H1 (cell line): ENCODE measurements at regions not wholly inside any gene's neighbourhood (a gene's known extent, or its start where the extent isn't known, plus 50 kb on each side); places are given as distances from the start of the nearest gene placed in this dataset.

Source experiments
- CTCF ChIA-PET: fragments of 300-600 bp; sonication (Branson Sonifier 250); formaldehyde crosslinking; loops from one replicate; lab custom pipeline; 2021; ENCODE audit not compliant: partially characterized antibody; lab: Charles Lee
- POLR2A ChIA-PET: fragments of 300-600 bp; sonication (Branson Sonifier 250); formaldehyde crosslinking; loops from one replicate; lab custom pipeline; 2021; ENCODE audit warnings: inconsistent platforms; ENCODE audit not compliant: partially characterized antibody; lab: Charles Lee
- DNase-seq, 2 experiments: peaks; one replicate each; pipeline versions ENCODE4 v3.0.0 to v3.0.0-alpha.2; 2010 to 2022; ENCODE audit warnings: low spot score in 2 of 2, low read depth in 1 of 2, mixed read lengths in 1 of 2
- FAIRE-seq: peaks from 2 replicates; lab custom pipeline; 2011; peaks lifted over from hg19 to GRCh38; lab: Jason Lieb, UNC
- H2AFZ ChIP-seq: 2 replicates; pipeline ENCODE4 v1.8.1; 2012; ENCODE audit warnings: low read length, inconsistent platforms
- H2AK5ac ChIP-seq: 2 replicates; pipeline ENCODE4 v1.6.1; 2013; ENCODE audit warnings: low read depth, low read length
- H2BK120ac ChIP-seq: replicated peaks from 2 replicates; pipeline ENCODE3; 2013; ENCODE audit warnings: low read depth, low read length, inconsistent platforms
- H2BK12ac ChIP-seq: 2 replicates; pipeline ENCODE4 v1.6.1; 2013; ENCODE audit warnings: low read depth, low read length
- H2BK15ac ChIP-seq: 2 replicates; pipeline ENCODE4 v1.6.1; 2013; ENCODE audit warnings: low read length
- H2BK20ac ChIP-seq: 2 replicates; pipeline ENCODE4 v1.6.1; 2013; ENCODE audit warnings: low read length
- H2BK5ac ChIP-seq: 2 replicates; pipeline ENCODE4 v1.6.1; 2013; ENCODE audit warnings: low read depth, low read length
- H3K14ac ChIP-seq: 2 replicates; pipeline ENCODE4 v1.6.1; 2013; ENCODE audit warnings: inconsistent platforms; ENCODE audit not compliant: insufficient read length
- H3K18ac ChIP-seq: 2 replicates; pipeline ENCODE4 v1.6.1; 2013; ENCODE audit warnings: low read length; ENCODE audit errors: extremely low read depth
- H3K23ac ChIP-seq: 2 replicates; pipeline ENCODE4 v1.6.1; 2013; ENCODE audit warnings: inconsistent platforms; ENCODE audit not compliant: insufficient read length
- H3K23me2 ChIP-seq: 2 replicates; pipeline ENCODE4 v1.6.1; 2013; ENCODE audit warnings: low read depth, low read length
- H3K27ac ChIP-seq: 2 replicates; pipeline ENCODE4 v1.6.1; 2011; ENCODE audit warnings: low read depth, low read length, inconsistent platforms
- H3K27me3 ChIP-seq, 4 experiments: replicated peaks in 1 of 4; 1 replicate in 1 of 4; 2 replicates in 3 of 4; pipeline versions ENCODE4 v1.6.1 to v1.8.1; 2011 to 2013; ENCODE audit warnings: low read length in 3 of 4, mild to moderate bottlenecking in 3 of 4, inconsistent platforms in 2 of 4, mixed read lengths in 2 of 4, moderate library complexity in 1 of 4; ENCODE audit not compliant: control insufficient read depth in 3 of 4, insufficient read depth in 3 of 4; ENCODE audit errors: extremely low read depth in 1 of 4
- H3K36me3 ChIP-seq, 4 experiments: 2 replicates each; pipeline versions ENCODE4 v1.6.1 to v1.8.1; 2011 to 2013; ENCODE audit warnings: mild to moderate bottlenecking in 4 of 4, low read length in 3 of 4, moderate library complexity in 2 of 4, control low read depth in 1 of 4, inconsistent platforms in 1 of 4; ENCODE audit not compliant: insufficient read depth in 4 of 4, control insufficient read depth in 2 of 4
- H3K4ac ChIP-seq: replicated peaks from 2 replicates; pipeline ENCODE3; 2013; ENCODE audit warnings: low read length, low read depth, mixed read lengths, inconsistent platforms; ENCODE audit not compliant: insufficient read length
- H3K4me1 ChIP-seq, 4 experiments: replicated peaks in 1 of 4; 1 replicate in 1 of 4; 2 replicates in 3 of 4; pipeline versions ENCODE4 v1.6.1 to v1.8.1; 2011 to 2013; ENCODE audit warnings: low read length in 3 of 4, inconsistent platforms in 2 of 4, mixed read lengths in 1 of 4; ENCODE audit not compliant: insufficient read depth in 4 of 4, control insufficient read depth in 3 of 4
- H3K4me2 ChIP-seq, 2 experiments: 2 replicates each; pipeline versions ENCODE4 v1.6.1 to v1.8.1; 2011 to 2013; ENCODE audit warnings: low read depth in 2 of 2, low read length in 2 of 2, control low read depth in 1 of 2, inconsistent platforms in 1 of 2, mild to moderate bottlenecking in 1 of 2; ENCODE audit not compliant: insufficient read depth in 1 of 2
- H3K4me3 ChIP-seq, 4 experiments: fragments of 200-600, 300-600 bp in 1 of 4; sonication (generic), shearing (Covaris generic), sonication (Bioruptor Twin) in 1 of 4; 2 replicates each; pipeline versions ENCODE4 v1.5.1 to v1.8.1; 2011 to 2016; ENCODE audit warnings: low read length in 4 of 4, low read depth in 3 of 4, control low read depth in 2 of 4, inconsistent platforms in 2 of 4, mild to moderate bottlenecking in 2 of 4, mixed read lengths in 1 of 4, moderate library complexity in 1 of 4; ENCODE audit not compliant: insufficient read depth in 2 of 4; ENCODE audit errors: extremely low read depth in 1 of 4
- H3K56ac ChIP-seq: replicated peaks from 2 replicates; pipeline ENCODE3; 2013; ENCODE audit warnings: low read depth, mild to moderate bottlenecking, mixed read lengths, low read length, inconsistent platforms; ENCODE audit not compliant: insufficient read length
- H3K79me1 ChIP-seq: 2 replicates; pipeline ENCODE4 v1.6.1; 2013; ENCODE audit warnings: low read depth, low read length, control low read depth
- H3K79me2 ChIP-seq, 2 experiments: 2 replicates each; pipeline versions ENCODE4 v1.6.1 to v1.8.1; 2012 to 2013; ENCODE audit warnings: low read length in 2 of 2, mild to moderate bottlenecking in 2 of 2, inconsistent platforms in 1 of 2; ENCODE audit not compliant: insufficient read depth in 2 of 2, control insufficient read depth in 1 of 2
- H3K9ac ChIP-seq, 4 experiments: replicated peaks in 1 of 4; 1 replicate in 1 of 4; 2 replicates in 3 of 4; pipeline versions ENCODE4 v1.6.1 to v1.8.1; 2011 to 2013; ENCODE audit warnings: low read depth in 3 of 4, low read length in 3 of 4, control low read depth in 2 of 4, mild to moderate bottlenecking in 2 of 4, moderate library complexity in 2 of 4, inconsistent platforms in 1 of 4; ENCODE audit errors: extremely low read depth in 1 of 4
- H3K9me3 ChIP-seq, 2 experiments: 2 replicates each; pipeline versions ENCODE4 v1.6.1 to v1.8.1; 2012 to 2013; ENCODE audit warnings: mild to moderate bottlenecking in 2 of 2, moderate library complexity in 2 of 2, control low read depth in 1 of 2, inconsistent platforms in 1 of 2, low read depth in 1 of 2, low read length in 1 of 2, mixed read lengths in 1 of 2; ENCODE audit not compliant: insufficient read depth in 2 of 2
- H4K20me1 ChIP-seq, 2 experiments: replicated peaks in 1 of 2; 2 replicates each; pipeline versions ENCODE3 to v1.8.1; 2011 to 2013; ENCODE audit warnings: inconsistent platforms in 2 of 2, low read length in 2 of 2, mild to moderate bottlenecking in 1 of 2; ENCODE audit not compliant: insufficient read depth in 2 of 2, control insufficient read depth in 1 of 2
- H4K5ac ChIP-seq: 2 replicates; pipeline ENCODE4 v1.6.1; 2013; ENCODE audit warnings: low read length, low read depth, mixed read lengths, inconsistent platforms; ENCODE audit not compliant: insufficient read length
- H4K8ac ChIP-seq: 2 replicates; pipeline ENCODE4 v1.8.0; 2013; ENCODE audit warnings: mild to moderate bottlenecking, moderate library complexity, low read length, inconsistent platforms; ENCODE audit not compliant: insufficient read depth; ENCODE audit errors: extremely low read depth
- H4K91ac ChIP-seq: replicated peaks from 2 replicates; pipeline ENCODE3; 2013; ENCODE audit warnings: low read length, mixed read lengths, inconsistent platforms; ENCODE audit not compliant: insufficient read length
- JUND ChIP-seq: IDR thresholded peaks from 2 replicates; pipeline ENCODE4 v1.6.1; 2011; ENCODE audit warnings: mild to moderate bottlenecking, improper control_type of control experiment, low read length
- NANOG ChIP-seq: IDR thresholded peaks from 2 replicates; pipeline ENCODE4 v1.6.1; 2011; ENCODE audit warnings: low read length, low read depth, mild to moderate bottlenecking, inconsistent platforms; ENCODE audit not compliant: insufficient read depth, poor library complexity, severe bottlenecking
- SP2 ChIP-seq: IDR thresholded peaks from 2 replicates; pipeline ENCODE4 v1.6.1; 2012; ENCODE audit warnings: mild to moderate bottlenecking, low read length, inconsistent platforms
- SRF ChIP-seq: IDR thresholded peaks from 2 replicates; pipeline ENCODE4 v1.6.1; 2011; ENCODE audit warnings: mild to moderate bottlenecking, low read depth, low read length, moderate library complexity
- WGBS, 2 experiments: shearing (Covaris generic) in 1 of 2; methylation state at CpG; one replicate each; pipeline versions ENCODE4 v1.1.6 to v1.1.7; 2013 to 2015; ENCODE audit warnings: low lambda C conversion rate in 2 of 2, mixed read lengths in 2 of 2, inconsistent platforms in 1 of 2, low coverage in 1 of 2, missing lambda C conversion rate in 1 of 2; ENCODE audit not compliant: insufficient replicate concordance in 2 of 2, insufficient coverage in 1 of 2, insufficient read length in 1 of 2; ENCODE audit errors: extremely low coverage in 1 of 2, missing lambda C conversion rate in 1 of 2; 5-methylcytosine and 5-hydroxymethylcytosine counted together

DNA sequence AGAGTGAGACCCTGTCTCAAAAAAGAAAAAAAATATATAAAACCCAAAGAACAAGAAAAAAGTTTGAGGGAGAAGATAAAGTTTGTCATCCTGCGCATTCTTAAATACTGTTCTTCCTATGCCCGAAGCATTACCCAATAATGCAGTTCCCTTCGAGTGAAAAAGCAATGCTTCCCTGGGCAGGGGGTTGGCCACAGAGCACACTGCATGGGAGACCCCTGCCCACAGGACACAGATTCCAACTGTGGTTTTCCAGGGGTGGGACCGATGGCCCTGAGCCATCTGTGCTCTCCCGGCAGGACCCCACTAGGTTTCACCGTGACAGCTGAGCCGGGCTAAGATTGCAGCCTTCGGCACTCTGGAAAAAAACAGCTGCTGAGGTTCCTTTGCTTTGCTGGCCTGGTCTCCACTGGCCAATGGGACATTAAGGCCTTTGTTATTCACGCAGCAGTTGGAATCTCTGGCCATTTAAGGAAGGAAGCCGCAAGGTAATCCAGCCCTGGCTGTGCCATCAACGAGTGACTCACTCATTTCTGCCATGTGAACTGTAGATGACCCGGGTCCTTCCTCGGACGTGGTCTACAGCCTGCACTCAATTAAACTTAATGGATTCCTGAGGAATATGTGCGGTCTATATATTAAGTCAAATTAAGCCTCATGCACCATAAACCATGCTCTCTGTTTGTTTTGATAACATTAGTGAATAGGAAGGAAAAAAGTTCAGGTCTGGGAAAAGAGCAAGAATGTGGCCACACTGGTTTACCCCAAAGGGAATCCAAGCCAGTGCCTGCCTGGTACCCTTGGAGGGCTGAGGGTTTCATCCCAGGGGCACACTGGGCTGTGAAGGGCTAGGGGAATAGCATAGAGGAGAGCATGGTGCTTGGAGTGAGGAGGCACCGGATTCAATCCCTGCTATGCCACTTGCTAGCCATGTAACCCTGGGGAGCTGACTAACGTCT lies 163.2 kb downstream of the ZBTB18 start:
- no peak overlapping the region for H2AFZ ChIP-seq
- no peak overlapping the region for H3K56ac ChIP-seq
- H3K9ac ChIP-seq = no peak overlapping the region
- H3K4me2 ChIP-seq = 0 out of 4 replicates have a peak overlapping the region, but pooled peaks of 1 of the 2 experiments have one; percentile 23
- no peaks in the 10 kb centered on the region for H4K20me1 ChIP-seq
- DNase-seq (peak in 1 of 2 experiments; percentile 36), FAIRE-seq (peak; percentile 60)
- TF ChIP-seq NANOG (peak; percentile 41), SP2 (no peak), SRF (peak; percentile 83), JUND (peak; percentile 79; the same call in 1 of the 2 replicates)
- no peak overlapping the region for H4K91ac ChIP-seq
- H3K4ac ChIP-seq = no peak overlapping the region
- peak overlapping the region; percentile 55; the same call in 1 of the 2 replicates for H2AK5ac ChIP-seq
- no peaks in the 10 kb centered on the region for H3K9me3 ChIP-seq
- ChIA-PET POLR2A (interaction anchor here (1.7 kb wide), 1 partner anchor 12 kb away, joined by 6 read pairs; no protein-coding TSS in a partner anchor), CTCF (interaction anchor here (1.0 to 1.2 kb wide), 3 partner anchors 20 to 200 kb away, joined by 3 read pairs; no protein-coding TSS in a partner anchor)
- H3K27me3 ChIP-seq = no peaks in the 10 kb centered on the region
- H4K5ac ChIP-seq = no peak overlapping the region
- no peaks in the 10 kb centered on the region for H3K23me2 ChIP-seq
- no peak overlapping the region for H4K8ac ChIP-seq
- no peaks in the 10 kb centered on the region for H3K79me1 ChIP-seq
- WGBS, 2 experiments = 82% methylated on average over 17 of the region's 17 CpGs; no CpG with 5 or more reads in 1 of the 2 experiments
- H3K27ac ChIP-seq = no peak overlapping the region
- no peak overlapping the region for H3K23ac ChIP-seq
- H3K4me3 ChIP-seq = no peak overlapping the region
- H2BK5ac ChIP-seq = no peak overlapping the region; the same call in 1 of the 2 replicates
- H3K4me1 ChIP-seq = peaks cover 0 to 5% (median 2%) of the 10 kb centered on the region in 4 experiments; a peak in 5 of 7 replicates
- H3K14ac ChIP-seq = no peak overlapping the region
- H2BK120ac ChIP-seq = no peak overlapping the region
- no peaks in the 10 kb centered on the region for H3K36me3 ChIP-seq
- H2BK12ac ChIP-seq = peak overlapping the region; percentile 72; the same call in 1 of the 2 replicates
- no peak overlapping the region for H2BK15ac ChIP-seq
- 0 out of 2 replicates have a peak overlapping the region, but pooled peaks have one; percentile 76 for H2BK20ac ChIP-seq
- no peak overlapping the region; the same call in 1 of the 2 replicates for H3K18ac ChIP-seq
- no peaks in the 10 kb centered on the region for H3K79me2 ChIP-seq
